Ishikawa (cell line): ENCODE measurements at regions not wholly inside any gene's neighbourhood (a gene's known extent, or its start where the extent isn't known, plus 50 kb on each side); places are given as distances from the start of the nearest gene placed in this dataset.

Experiments used
- CEBPB ChIP-seq: IDR thresholded peaks from 2 replicates; pipeline ENCODE4 v1.6.1; 2012
- CREB1 ChIP-seq: IDR thresholded peaks from 2 replicates; pipeline ENCODE4 v1.6.1; 2012; ENCODE audit warnings: low read depth
- EGR1 ChIP-seq: IDR thresholded peaks from 2 replicates; pipeline ENCODE4 v1.6.1; 2012
- EP300 ChIP-seq: IDR thresholded peaks from 2 replicates; pipeline ENCODE4 v1.6.1; 2012; ENCODE audit warnings: borderline replicate concordance
- FOXM1 ChIP-seq: IDR thresholded peaks from 2 replicates; pipeline ENCODE4 v1.6.1; 2012; ENCODE audit warnings: low read depth, borderline replicate concordance
- NFIC ChIP-seq: IDR thresholded peaks from 2 replicates; pipeline ENCODE4 v1.6.1; 2012
- RAD21 ChIP-seq: IDR thresholded peaks from 2 replicates; pipeline ENCODE4 v1.6.1; 2012; ENCODE audit warnings: low read depth
- TAF1 ChIP-seq: IDR thresholded peaks from 2 replicates; pipeline ENCODE4 v1.6.1; 2012; ENCODE audit warnings: low read depth, mild to moderate bottlenecking
- TCF12 ChIP-seq: IDR thresholded peaks from 2 replicates; pipeline ENCODE4 v1.6.1; 2012; ENCODE audit warnings: low read depth
- TEAD4 ChIP-seq: IDR thresholded peaks from 2 replicates; pipeline ENCODE4 v1.6.1; 2012
- YY1 ChIP-seq: IDR thresholded peaks from 2 replicates; pipeline ENCODE4 v1.6.1; 2012; ENCODE audit warnings: low read depth
- ZBTB7A ChIP-seq: IDR thresholded peaks from 2 replicates; pipeline ENCODE4 v1.6.1; 2012; ENCODE audit warnings: low read depth
- TF ChIP-seq, protein P1 (sequence below): IDR thresholded peaks from 2 replicates; pipeline ENCODE4 v1.6.1; 2012
- TF ChIP-seq, protein P2 (sequence below): IDR thresholded peaks from 2 replicates; pipeline ENCODE4 v1.6.1; 2012
- TF ChIP-seq, protein P3 (sequence below): IDR thresholded peaks from 2 replicates; pipeline ENCODE4 v1.6.1; 2012; ENCODE audit warnings: low read depth, mild to moderate bottlenecking

DNA sequence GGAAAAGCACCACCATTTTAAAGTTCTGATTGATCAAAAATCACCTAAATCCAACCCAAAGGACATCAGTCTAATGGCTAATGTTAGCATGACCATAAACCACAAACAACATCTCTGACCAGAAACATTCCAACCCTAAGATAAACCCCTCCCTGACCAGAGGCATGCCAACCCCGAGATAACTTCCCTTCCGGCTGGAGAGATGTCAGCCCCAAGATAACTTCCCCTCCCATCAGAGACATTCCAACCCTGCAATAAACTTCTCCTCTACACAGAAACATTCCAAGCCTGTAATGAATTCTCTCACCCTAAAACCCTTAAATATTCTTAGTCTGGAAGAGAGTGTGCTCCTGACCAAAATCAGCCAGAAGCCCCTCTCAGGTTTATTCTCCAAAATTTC is 364.3 kb downstream of the KCNN2 start:
- TF ChIP-seq RAD21, result no peak

DNA sequence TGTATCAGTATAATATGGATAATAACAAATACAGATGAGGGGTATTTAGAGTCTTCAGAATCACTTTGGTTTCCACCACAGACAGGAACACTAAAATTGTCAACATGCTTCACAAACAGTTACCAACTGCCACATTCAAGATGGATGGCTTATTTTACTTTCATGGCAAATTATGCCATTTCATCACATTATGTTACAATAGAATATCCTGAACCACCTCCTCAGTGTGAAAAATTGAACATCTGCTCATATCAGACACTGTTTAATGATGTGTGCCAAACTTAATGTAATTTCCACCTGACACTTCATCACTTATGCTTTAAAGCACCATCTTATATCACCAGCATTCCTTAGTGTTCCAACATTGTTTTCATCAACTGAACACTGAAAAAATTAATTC is 357.4 kb downstream of the KCNN2 start:
- TF ChIP-seq ZBTB7A, result no peak
- TF ChIP-seq CEBPB, result no peak
- TF ChIP-seq, protein P1, sequence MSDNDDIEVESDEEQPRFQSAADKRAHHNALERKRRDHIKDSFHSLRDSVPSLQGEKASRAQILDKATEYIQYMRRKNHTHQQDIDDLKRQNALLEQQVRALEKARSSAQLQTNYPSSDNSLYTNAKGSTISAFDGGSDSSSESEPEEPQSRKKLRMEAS, result no peak
- TF ChIP-seq RAD21, result no peak
- TF ChIP-seq FOXM1, result no peak
- TF ChIP-seq, protein P2, sequence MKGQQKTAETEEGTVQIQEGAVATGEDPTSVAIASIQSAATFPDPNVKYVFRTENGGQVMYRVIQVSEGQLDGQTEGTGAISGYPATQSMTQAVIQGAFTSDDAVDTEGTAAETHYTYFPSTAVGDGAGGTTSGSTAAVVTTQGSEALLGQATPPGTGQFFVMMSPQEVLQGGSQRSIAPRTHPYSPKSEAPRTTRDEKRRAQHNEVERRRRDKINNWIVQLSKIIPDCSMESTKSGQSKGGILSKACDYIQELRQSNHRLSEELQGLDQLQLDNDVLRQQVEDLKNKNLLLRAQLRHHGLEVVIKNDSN, result no peak
- no peak for TF ChIP-seq EP300
- no peak for TF ChIP-seq NFIC
- TF ChIP-seq TEAD4, result no peak
- no peak for TF ChIP-seq EGR1
- TF ChIP-seq TAF1, result no peak
- TF ChIP-seq, protein P3, sequence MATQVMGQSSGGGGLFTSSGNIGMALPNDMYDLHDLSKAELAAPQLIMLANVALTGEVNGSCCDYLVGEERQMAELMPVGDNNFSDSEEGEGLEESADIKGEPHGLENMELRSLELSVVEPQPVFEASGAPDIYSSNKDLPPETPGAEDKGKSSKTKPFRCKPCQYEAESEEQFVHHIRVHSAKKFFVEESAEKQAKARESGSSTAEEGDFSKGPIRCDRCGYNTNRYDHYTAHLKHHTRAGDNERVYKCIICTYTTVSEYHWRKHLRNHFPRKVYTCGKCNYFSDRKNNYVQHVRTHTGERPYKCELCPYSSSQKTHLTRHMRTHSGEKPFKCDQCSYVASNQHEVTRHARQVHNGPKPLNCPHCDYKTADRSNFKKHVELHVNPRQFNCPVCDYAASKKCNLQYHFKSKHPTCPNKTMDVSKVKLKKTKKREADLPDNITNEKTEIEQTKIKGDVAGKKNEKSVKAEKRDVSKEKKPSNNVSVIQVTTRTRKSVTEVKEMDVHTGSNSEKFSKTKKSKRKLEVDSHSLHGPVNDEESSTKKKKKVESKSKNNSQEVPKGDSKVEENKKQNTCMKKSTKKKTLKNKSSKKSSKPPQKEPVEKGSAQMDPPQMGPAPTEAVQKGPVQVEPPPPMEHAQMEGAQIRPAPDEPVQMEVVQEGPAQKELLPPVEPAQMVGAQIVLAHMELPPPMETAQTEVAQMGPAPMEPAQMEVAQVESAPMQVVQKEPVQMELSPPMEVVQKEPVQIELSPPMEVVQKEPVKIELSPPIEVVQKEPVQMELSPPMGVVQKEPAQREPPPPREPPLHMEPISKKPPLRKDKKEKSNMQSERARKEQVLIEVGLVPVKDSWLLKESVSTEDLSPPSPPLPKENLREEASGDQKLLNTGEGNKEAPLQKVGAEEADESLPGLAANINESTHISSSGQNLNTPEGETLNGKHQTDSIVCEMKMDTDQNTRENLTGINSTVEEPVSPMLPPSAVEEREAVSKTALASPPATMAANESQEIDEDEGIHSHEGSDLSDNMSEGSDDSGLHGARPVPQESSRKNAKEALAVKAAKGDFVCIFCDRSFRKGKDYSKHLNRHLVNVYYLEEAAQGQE, result no peak

DNA sequence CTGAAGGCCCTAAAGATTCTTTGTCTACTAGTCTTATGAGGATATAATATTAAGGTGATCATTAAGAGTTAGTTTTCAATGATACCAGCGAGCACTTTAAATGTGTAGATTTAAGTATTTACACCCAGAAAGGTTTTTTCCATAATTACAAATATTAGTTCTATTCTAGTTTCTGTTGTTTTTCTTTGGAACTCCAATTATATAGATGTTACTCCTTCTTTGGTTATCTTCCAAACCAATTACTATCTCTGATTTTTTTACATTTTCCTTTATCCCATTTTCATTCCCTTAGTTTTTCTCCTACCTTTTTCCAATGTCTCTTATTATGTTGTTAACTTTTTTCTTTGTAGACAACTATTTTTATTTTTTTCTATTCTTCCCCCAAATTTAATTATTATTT is 355.1 kb downstream of the KCNN2 start:
- TF ChIP-seq CEBPB, result no peak
- TF ChIP-seq TAF1, result no peak
- TF ChIP-seq CREB1, result no peak
- no peak for TF ChIP-seq EP300
- TF ChIP-seq YY1, result no peak
- TF ChIP-seq, protein P2, result no peak
- TF ChIP-seq, protein P1, result no peak
- no peak for TF ChIP-seq NFIC
- TF ChIP-seq ZBTB7A, result no peak
- TF ChIP-seq, protein P3, result no peak
- TF ChIP-seq FOXM1, result no peak
- TF ChIP-seq TEAD4, result no peak
- no peak for TF ChIP-seq RAD21
- TF ChIP-seq EGR1, result no peak

DNA sequence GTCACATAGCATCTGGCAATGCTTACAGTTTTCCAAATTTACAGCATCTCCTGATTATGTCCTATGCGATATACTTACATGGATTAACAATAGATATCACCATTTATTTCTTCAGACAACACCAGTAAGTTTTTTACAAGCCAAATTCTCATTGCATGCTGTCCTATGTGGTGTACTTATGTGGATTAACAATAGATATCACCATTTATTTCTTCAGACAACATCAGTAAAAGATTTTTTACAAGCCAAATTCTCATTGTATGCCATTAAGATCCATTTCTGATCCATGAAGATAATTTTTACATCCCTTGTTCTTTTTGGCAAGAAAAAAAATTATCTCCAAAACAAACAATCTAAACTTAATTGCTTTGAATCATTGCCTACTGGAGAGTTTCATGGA is 340.9 kb downstream of the KCNN2 start:
- TF ChIP-seq TCF12, result no peak
- no peak for TF ChIP-seq NFIC
- TF ChIP-seq, protein P1, result no peak
- TF ChIP-seq, protein P3, result no peak
- TF ChIP-seq TEAD4, result no peak
- TF ChIP-seq, protein P2, result no peak
- no peak for TF ChIP-seq CREB1
- TF ChIP-seq FOXM1, result no peak
- no peak for TF ChIP-seq CEBPB
- TF ChIP-seq RAD21, result no peak
- TF ChIP-seq YY1, result no peak
- TF ChIP-seq EP300, result no peak
- no peak for TF ChIP-seq EGR1
- no peak for TF ChIP-seq ZBTB7A
- TF ChIP-seq TAF1, result no peak
